ENCODE measurements at regions not wholly inside any gene's neighbourhood (a gene's known extent, or its start where the extent isn't known, plus 50 kb on each side); places are given as distances from the start of the nearest gene placed in this dataset.

GRCh38 chr18:46356278-46357033 lies 252.3 kb downstream of the HAUS1 start:
- CTCF ChIA-PET (ENCODE audit: low intra/inter-chr PET ratio) = no interaction called here
- peaks cover 0 to 26% of the 10 kb centered on the region in 2 experiments; a peak in 2 of 5 replicates for H3K27me3 ChIP-seq (ENCODE audit: control insufficient read depth in 2 of 2, insufficient read depth in 2 of 2, low read length in 2 of 2)
- FAIRE-seq (no peak), DNase-seq (ENCODE audit: extremely low read depth in 1 of 4, low spot score in 3 of 4) (no peak), ATAC-seq (no peak)
- H3K79me2 ChIP-seq (ENCODE audit: control insufficient read depth, insufficient read depth, low read length) = no peaks in the 10 kb centered on the region
- H3K9me1 ChIP-seq (ENCODE audit: control insufficient read depth, insufficient read depth, low read length) = no peaks in the 10 kb centered on the region
- H3K27ac ChIP-seq (ENCODE audit: extremely low read depth, low read depth, low read length) = no peak overlapping the region
- H3K4me1 ChIP-seq (replicated peaks in 1 of 2; ENCODE audit: control insufficient read depth in 2 of 2, insufficient read depth in 2 of 2, low read length in 2 of 2) = no peaks in the 10 kb centered on the region
- H3K36me3 ChIP-seq (ENCODE audit: control insufficient read depth, insufficient read depth, low read length) = no peaks in the 10 kb centered on the region
- intact Hi-C loops (cut with micrococcal nuclease) (no loop called here), in situ Hi-C loops (cut with MboI) (no loop called here)
- no TSS peak for BruUV-seq (replicated peaks)
- H3K9me3 ChIP-seq (replicated peaks; ENCODE audit: control insufficient read depth, insufficient read depth, low read depth, low read length) = no peaks in the 10 kb centered on the region
- H3K4me3 ChIP-seq = no peak overlapping the region
- H3K9ac ChIP-seq (ENCODE audit: insufficient read depth in 1 of 2, low read depth in 2 of 2, low read length in 2 of 2) = no peak overlapping the region
- H2AFZ ChIP-seq (ENCODE audit: low read depth, low read length) = no peak overlapping the region
- WGBS (ENCODE audit: insufficient coverage, low coverage, missing lambda C conversion rate) = 0% methylated on average over 6 of the region's 9 CpGs
- no peaks in the 10 kb centered on the region for H4K20me1 ChIP-seq (replicated peaks; ENCODE audit: control insufficient read depth, insufficient read depth, low read length)
- no peak overlapping the region for H3K4me2 ChIP-seq (ENCODE audit: insufficient read depth, low read length)
- POLR2A ChIA-PET = no interaction called here
- TF ChIP-seq SMAD2 (IDR thresholded peaks at IDR 0.05; ENCODE audit: low read depth, low read length) = no peak
- no peak for TF ChIP-seq MAFG (tag; conservative IDR thresholded peaks at IDR 0.05)
- TF ChIP-seq NFXL1 (CRISPR knock-in tag; IDR thresholded peaks at IDR 0.05) = no peak
- no peak for TF ChIP-seq SRSF1 (IDR thresholded peaks at IDR 0.05; ENCODE audit: low read depth, low read length)
- no peak for TF ChIP-seq ZNF740 (CRISPR knock-in tag; IDR thresholded peaks at IDR 0.05)
- TF ChIP-seq ZNF740 (tag; IDR thresholded peaks at IDR 0.05) = no peak
- TF ChIP-seq FOXP4 (CRISPR knock-in tag; IDR thresholded peaks at IDR 0.05; ENCODE audit: borderline replicate concordance) = no peak
- no peak for TF ChIP-seq RBM22 (IDR thresholded peaks at IDR 0.05; ENCODE audit: low read depth, low read length, poor library complexity, severe bottlenecking)
- no peak for TF ChIP-seq MYC (IDR thresholded peaks at IDR 0.05; ENCODE audit: low read depth, low read length)
- no peak for TF ChIP-seq MYC (CRISPR knock-in tag; IDR thresholded peaks at IDR 0.05; ENCODE audit: borderline replicate concordance, low read depth)
- TF ChIP-seq E2F1 (CRISPR knock-in tag; IDR thresholded peaks at IDR 0.05) = no peak
- no peak for TF ChIP-seq ZFP36 (IDR thresholded peaks at IDR 0.05; ENCODE audit: low read depth, low read length, partially characterized antibody)
- no peak for TF ChIP-seq CREB3L1 (IDR thresholded peaks at IDR 0.05; ENCODE audit: borderline replicate concordance, low read depth)
- no peak for TF ChIP-seq MEIS2 (IDR thresholded peaks at IDR 0.05; ENCODE audit: partially characterized antibody)
- no peak for TF ChIP-seq EZH2 (IDR thresholded peaks at IDR 0.05; ENCODE audit: borderline replicate concordance, low read depth, low read length)
- no peak for TF ChIP-seq ZNF140 (CRISPR knock-in tag; IDR thresholded peaks at IDR 0.05)
- no peak for TF ChIP-seq TCF15 (CRISPR knock-in tag; IDR thresholded peaks at IDR 0.05)
